Stimulated activated naive CD4-positive, alpha-beta T cell treated with Interleukin-2 at 50 U/mL for 16 hours (primary cell): ENCODE measurements at regions not wholly inside any gene's neighbourhood (a gene's known extent, or its start where the extent isn't known, plus 50 kb on each side); places are given as distances from the start of the nearest gene placed in this dataset.
"Not testable (repeated sequence)": the region's sequence is repeated elsewhere in the genome, so short reads cannot be mapped to it uniquely, and the experiment has no call there.

Experiments used
- DNase-seq: peaks from one replicate; lab custom pipeline; 2025; lab: John Stamatoyannopoulos, UW

GRCh38 chr2:11877764-11878163, 131.3 kb downstream of the LPIN1 start:
- no peak for DNase-seq

- DNase-seq, result not testable (repeated sequence)
These were observed 138.8 kb downstream of the LPIN1 start for GRCh38 chr2:11885253-11885652.

GRCh38 chr2:11886899-11887298, 140.5 kb downstream of the LPIN1 start:
- not testable (repeated sequence) for DNase-seq

GRCh38 chr2:11889101-11889850, 142.8 kb downstream of the LPIN1 start:
- DNase-seq, result no peak

GRCh38 chr2:11889854-11890253, 143.4 kb downstream of the LPIN1 start:
- DNase-seq, result no peak

GRCh38 chr2:11891028-11891427, 144.6 kb downstream of the LPIN1 start:
- no peak for DNase-seq

- DNase-seq, result no peak
These were observed 145.4 kb downstream of the LPIN1 start for GRCh38 chr2:11891671-11892440.

DNA sequence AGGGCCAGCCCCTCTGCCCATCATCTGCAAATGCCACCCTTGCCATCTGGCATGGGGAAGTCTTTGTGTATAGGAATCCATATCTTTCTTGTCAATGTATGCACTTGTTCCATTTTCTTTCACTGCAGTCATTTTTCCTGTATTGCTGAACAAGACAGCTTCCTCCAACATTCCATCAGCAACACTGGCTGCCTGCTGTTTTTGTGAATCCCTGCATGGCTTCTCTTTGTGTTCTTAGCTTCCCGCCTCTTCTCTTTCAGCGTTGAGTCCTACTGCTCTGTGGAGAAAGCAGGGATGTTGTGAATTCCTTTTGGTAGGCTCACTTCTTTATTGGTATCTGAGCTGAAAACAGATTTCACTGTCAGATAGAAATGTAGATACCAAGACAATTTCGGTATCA, 150.0 kb downstream of the LPIN1 start:
- DNase-seq, result no peak

DNA sequence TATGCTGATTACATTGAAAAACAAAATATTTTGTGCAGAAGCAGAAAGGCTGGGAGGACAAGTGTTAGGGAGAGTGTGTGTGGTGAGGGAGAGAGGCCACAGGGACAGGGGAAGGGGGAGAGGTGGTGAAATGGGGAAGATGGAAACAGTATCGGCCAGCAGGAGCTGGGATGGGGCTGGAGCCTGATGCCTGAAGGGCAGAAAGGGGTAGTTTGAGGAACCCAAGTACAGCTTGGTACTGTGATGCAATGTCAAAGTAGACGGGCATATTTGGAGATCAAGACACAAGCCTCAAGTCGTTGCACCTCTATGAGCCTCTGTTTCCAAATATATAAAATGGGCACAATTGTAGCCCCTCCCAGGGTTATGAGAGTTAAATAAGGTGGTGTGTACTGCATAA, 152.1 kb downstream of the LPIN1 start:
- DNase-seq, result no peak

DNA sequence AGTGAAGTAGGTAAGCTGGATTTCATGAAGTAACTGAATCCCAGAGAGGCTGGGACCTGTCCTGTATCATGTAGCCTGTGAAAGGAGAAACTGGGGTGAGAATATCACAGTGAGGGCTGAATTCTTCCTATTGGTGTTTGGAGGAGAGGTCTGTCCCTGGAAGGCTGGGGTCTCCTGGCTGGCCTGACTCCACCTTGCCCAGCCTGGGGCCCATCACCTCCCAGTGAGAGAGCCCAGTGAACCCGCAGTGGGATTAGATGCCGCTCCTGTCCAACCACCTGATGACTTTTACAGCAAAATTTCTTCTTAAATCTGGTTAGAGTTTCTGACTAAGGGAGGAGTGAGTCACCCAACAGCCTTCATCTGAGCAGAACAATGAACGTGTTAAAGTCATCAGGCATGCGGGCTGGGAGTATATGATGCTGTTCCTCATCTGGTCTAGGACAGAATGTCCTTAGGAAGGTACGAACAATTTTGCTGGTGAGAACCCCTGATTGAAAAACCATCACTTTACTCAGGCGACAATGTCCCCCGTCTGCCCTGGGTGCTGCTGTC, 152.9 kb downstream of the LPIN1 start:
- DNase-seq, result no peak

- DNase-seq, result not testable (repeated sequence)
These were observed 154.5 kb downstream of the LPIN1 start for GRCh38 chr2:11900891-11901290.

GRCh38 chr2:11901351-11902069, 155.1 kb downstream of the LPIN1 start:
- DNase-seq, result no peak

GRCh38 chr2:11903085-11903606, 156.7 kb downstream of the LPIN1 start:
- DNase-seq, result no peak

- no peak for DNase-seq
These were observed 157.6 kb downstream of the LPIN1 start for GRCh38 chr2:11904029-11904428.

DNA sequence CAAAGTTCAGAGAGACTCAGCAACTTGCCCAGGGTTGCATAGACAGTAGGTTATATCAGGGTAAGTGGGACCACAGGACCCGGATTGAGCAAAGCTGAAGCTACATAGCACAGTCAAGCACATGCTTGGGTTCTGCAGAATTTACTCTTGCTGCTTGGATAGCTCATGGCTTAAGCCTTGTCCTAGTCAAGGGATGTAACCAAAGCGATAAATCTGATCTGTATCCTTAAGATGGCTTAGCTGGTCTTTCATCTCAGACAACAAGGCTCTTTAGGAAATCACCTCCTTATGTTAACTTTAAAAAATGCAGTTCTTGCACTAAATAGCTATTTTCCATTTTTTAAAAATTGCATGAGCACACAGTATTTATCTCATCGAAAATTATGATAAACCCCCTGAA, 158.5 kb downstream of the LPIN1 start:
- no peak for DNase-seq

- DNase-seq, result no peak
These were observed 160.8 kb downstream of the LPIN1 start for GRCh38 chr2:11907190-11907589.

DNA sequence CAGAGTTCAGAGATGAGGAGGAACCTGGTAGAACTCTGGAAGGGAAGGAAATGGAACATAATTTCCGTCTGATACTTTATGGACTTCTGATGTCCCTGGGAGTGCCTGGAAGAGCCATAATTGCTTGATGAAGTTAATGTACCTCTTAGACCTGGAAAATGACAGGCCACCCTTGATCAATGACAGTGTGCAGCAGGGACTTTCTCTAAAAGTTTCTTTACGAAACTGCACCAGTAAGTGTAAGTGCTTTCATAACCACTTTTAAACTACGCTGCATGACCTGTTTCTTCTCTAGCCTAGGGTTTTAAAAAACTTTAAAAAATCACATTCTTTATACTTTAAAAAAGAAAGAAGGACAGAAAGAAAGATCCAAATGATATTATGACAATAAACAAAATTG, 164.5 kb downstream of the LPIN1 start:
- DNase-seq, result no peak

DNA sequence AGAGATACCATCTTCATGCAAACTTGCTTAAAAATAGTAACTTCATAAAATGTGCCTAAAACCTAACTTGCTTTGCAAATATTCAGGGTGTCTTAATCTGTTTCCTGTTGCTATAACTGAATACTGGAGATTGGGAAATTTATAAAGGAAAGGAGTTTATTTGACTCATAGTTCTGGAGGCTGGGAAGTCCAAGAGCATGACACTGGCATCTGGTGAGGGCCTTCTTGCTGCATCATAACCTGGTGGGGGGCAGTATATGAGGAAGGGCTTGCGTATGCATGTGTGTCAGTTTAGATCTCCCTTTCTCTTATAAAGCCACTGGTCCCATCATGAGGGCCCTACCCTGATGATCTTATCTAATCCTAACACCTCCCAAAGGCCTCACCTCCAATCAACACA, 166.5 kb downstream of the LPIN1 start:
- no peak for DNase-seq

- DNase-seq, result no peak
These were observed 168.0 kb downstream of the LPIN1 start for GRCh38 chr2:11914455-11914854.

DNA sequence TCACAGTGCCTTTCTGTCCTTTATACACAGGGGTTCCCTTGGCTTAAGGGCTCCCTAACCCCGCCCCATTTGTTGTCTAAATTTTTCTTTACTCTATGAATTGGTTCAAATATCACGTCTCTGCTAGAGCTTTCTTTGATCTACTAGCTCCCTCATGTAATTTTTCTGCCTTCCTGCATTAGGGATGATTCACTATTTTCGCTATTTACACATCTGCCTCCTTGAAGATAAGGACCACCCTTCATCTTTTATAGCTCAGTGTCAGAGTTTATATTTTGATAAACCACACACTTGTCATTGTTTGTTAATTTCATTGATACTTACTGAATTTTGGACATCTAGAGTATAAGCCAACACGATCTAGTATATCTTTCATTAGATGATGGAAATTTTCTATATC, 169.2 kb downstream of the LPIN1 start:
- no peak for DNase-seq

DNA sequence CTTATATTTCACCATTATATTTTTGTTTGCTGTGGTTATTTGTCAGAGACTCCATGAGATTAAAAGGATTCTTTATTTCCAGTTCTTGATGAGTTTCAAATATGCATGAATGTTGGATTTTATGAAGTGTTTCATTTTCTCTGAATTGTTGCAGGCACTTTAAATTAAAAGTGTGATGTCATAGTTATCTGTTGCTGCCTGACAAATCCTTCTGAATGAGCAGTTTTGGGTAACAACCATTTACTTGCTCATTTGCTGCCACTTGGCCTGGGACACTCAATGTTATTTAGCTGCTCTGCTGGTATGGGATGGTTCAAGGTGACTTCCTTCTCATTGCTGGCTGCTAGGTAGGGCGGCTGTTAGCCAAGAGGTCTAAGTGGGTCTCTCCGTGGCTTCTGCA, 173.5 kb downstream of the LPIN1 start:
- DNase-seq, result no peak

- DNase-seq, result no peak
These were observed 174.7 kb downstream of the LPIN1 start for GRCh38 chr2:11920993-11921583.
